ENCODE measurements at regions not wholly inside any gene's neighbourhood (a gene's known extent, or its start where the extent isn't known, plus 50 kb on each side); places are given as distances from the start of the nearest gene placed in this dataset.

- Histone ChIP-seq H3K27me3 (peaks cover 0 to 5% (median 0%) of the 10 kb centered on the region in 7 donors), H3K27ac (no peak overlapping the region), H3K36me3 (no peaks in the 10 kb centered on the region), H3K4me3 (no peak overlapping the region), H3K9me3 (no peaks in the 10 kb centered on the region), H3K4me1 (peaks cover 0 to 5% (median 0%) of the 10 kb centered on the region in 9 donors)
- ATAC-seq (no peak), DNase-seq (no peak)
- 82 to 84% methylated on average over 4 of the region's 4 CpGs for WGBS, 2 donors
- intact Hi-C loops (cut with DNase I): no loop called here
- no peak for TF ChIP-seq CTCF (IDR thresholded peaks at IDR 0.05)
Observed at GRCh38 chr14:55884819-55885218, 233.4 kb upstream of the PELI2 start.

- Histone ChIP-seq H3K27ac (no peak overlapping the region), H3K27me3 (no peaks in the 10 kb centered on the region), H3K9me3 (no peaks in the 10 kb centered on the region), H3K4me1 (peaks cover 0 to 5% (median 0%) of the 10 kb centered on the region in 9 donors), H3K4me3 (no peak overlapping the region), H3K36me3 (no peaks in the 10 kb centered on the region)
- intact Hi-C loops (cut with DNase I): no loop called here
- ATAC-seq (peak in 1 of 8 donors; percentile 59), DNase-seq (no peak)
- TF ChIP-seq CTCF (IDR thresholded peaks at IDR 0.05): no peak
- WGBS, 2 donors: 54 to 57% methylated on average over 6 of the region's 6 CpGs
Observed at GRCh38 chr14:55889124-55889523, 229.1 kb upstream of the PELI2 start.

GRCh38 chr14:55891692-55892091, 226.5 kb upstream of the PELI2 start:
- H3K9me3 ChIP-seq: no peaks in the 10 kb centered on the region
- ATAC-seq: no peak

GRCh38 chr14:55892906-55893305, 225.3 kb upstream of the PELI2 start:
- Histone ChIP-seq H3K27ac (no peak overlapping the region), H3K4me1 (peaks cover 0 to 5% (median 0%) of the 10 kb centered on the region in 9 donors), H3K4me3 (no peak overlapping the region), H3K9me3 (no peaks in the 10 kb centered on the region), H3K27me3 (no peaks in the 10 kb centered on the region), H3K36me3 (no peaks in the 10 kb centered on the region)
- 67 to 75% methylated on average over 4 of the region's 4 CpGs for WGBS, 2 donors
- no peak for ATAC-seq
- no peak for DNase-seq
- intact Hi-C loops (cut with DNase I): no loop called here
- TF ChIP-seq CTCF (IDR thresholded peaks at IDR 0.05): no peak

More at GRCh38 chr14:55891692-55892091, 226.5 kb upstream of the PELI2 start:
- Histone ChIP-seq H3K27me3 (no peaks in the 10 kb centered on the region), H3K36me3 (no peaks in the 10 kb centered on the region), H3K4me3 (no peak overlapping the region), H3K4me1 (peaks cover 0 to 5% (median 0%) of the 10 kb centered on the region in 9 donors), H3K27ac (no peak overlapping the region)
- intact Hi-C loops (cut with DNase I): no loop called here
- no peak for TF ChIP-seq CTCF (IDR thresholded peaks at IDR 0.05)
- DNase-seq: no peak
- WGBS, 2 donors: 62 to 63% methylated on average over 6 of the region's 6 CpGs
